Memory B cell (primary cell): ENCODE measurements at regions not wholly inside any gene's neighbourhood (a gene's known extent, or its start where the extent isn't known, plus 50 kb on each side); places are given as distances from the start of the nearest gene placed in this dataset.

Source experiments
- ATAC-seq: fragments of 150-1000 bp; cut with Tn5 transposase; 2 replicates; pipeline ENCODE4 v1.10.0; 2021; ENCODE audit warnings: low read depth, mild to moderate bottlenecking, moderate library complexity
- DNase-seq, 2 donors: peaks; one replicate each; pipeline ENCODE4 v3.0.0; 2022; ENCODE audit warnings: low spot score in 2 of 2
- H3K27ac Mint-ChIP-seq: one replicate; pipeline ENCODE4 v1.8.0; 2022; ENCODE audit warnings: mild to moderate bottlenecking, moderate library complexity, mixed read lengths
- H3K27me3 Mint-ChIP-seq: one replicate; pipeline ENCODE4 v1.8.0; 2022; ENCODE audit warnings: mixed read lengths
- H3K36me3 Mint-ChIP-seq: one replicate; pipeline ENCODE4 v1.8.0; 2022; ENCODE audit warnings: mild to moderate bottlenecking, mixed read lengths
- H3K4me1 Mint-ChIP-seq: one replicate; pipeline ENCODE4 v1.8.0; 2022; ENCODE audit warnings: mixed read lengths
- H3K4me3 Mint-ChIP-seq: one replicate; pipeline ENCODE4 v1.8.0; 2022; ENCODE audit warnings: mild to moderate bottlenecking, moderate library complexity, mixed read lengths
- H3K9me3 Mint-ChIP-seq: one replicate; pipeline ENCODE4 v1.8.0; 2022; ENCODE audit warnings: mixed read lengths

DNA sequence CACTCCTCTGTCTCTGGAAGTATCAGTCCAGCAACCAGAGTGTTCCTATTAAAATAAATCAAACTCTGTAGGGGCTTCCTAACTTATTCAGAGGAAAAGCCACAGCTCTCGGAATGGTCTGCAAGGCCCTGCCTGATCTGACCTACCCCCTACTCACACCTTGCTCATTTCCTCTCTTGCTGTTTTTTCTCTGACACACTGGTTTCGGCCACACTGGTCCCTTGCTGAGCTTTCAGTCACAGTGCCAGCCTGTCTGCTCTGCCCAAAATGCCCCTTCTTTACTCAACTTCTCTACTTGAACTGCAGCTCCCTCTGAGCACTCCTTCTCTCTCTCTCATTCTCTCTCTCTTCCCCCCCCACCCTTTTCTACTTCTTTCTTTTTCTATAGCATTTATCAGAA is 430.2 kb downstream of the UTRN start:
- no peak overlapping the region for H3K4me3 Mint-ChIP-seq
- no peak for DNase-seq
- H3K36me3 Mint-ChIP-seq, result peaks cover 19% of the 10 kb centered on the region
- H3K9me3 Mint-ChIP-seq, result no peaks in the 10 kb centered on the region
- ATAC-seq, result no peak
- H3K4me1 Mint-ChIP-seq, result peaks cover 15% of the 10 kb centered on the region
- no peaks in the 10 kb centered on the region for H3K27me3 Mint-ChIP-seq
- H3K27ac Mint-ChIP-seq, result no peak overlapping the region

GRCh38 chr6:144718431-144718830 is 433.3 kb downstream of the UTRN start:
- no peaks in the 10 kb centered on the region for H3K9me3 Mint-ChIP-seq
- peaks cover 19% of the 10 kb centered on the region for H3K4me1 Mint-ChIP-seq
- H3K36me3 Mint-ChIP-seq, result peaks cover 29% of the 10 kb centered on the region
- ATAC-seq, result no peak
- DNase-seq, result no peak
- H3K27me3 Mint-ChIP-seq, result no peaks in the 10 kb centered on the region
- H3K27ac Mint-ChIP-seq, result no peak overlapping the region
- no peak overlapping the region for H3K4me3 Mint-ChIP-seq

- H3K4me1 Mint-ChIP-seq, result peaks cover 18% of the 10 kb centered on the region
- DNase-seq, result no peak
- ATAC-seq, result no peak
- no peak overlapping the region for H3K4me3 Mint-ChIP-seq
- H3K27me3 Mint-ChIP-seq, result no peaks in the 10 kb centered on the region
- no peaks in the 10 kb centered on the region for H3K9me3 Mint-ChIP-seq
- peaks cover 21% of the 10 kb centered on the region for H3K36me3 Mint-ChIP-seq
- no peak overlapping the region for H3K27ac Mint-ChIP-seq
These were observed 436.1 kb downstream of the UTRN start for GRCh38 chr6:144721232-144721631.

DNA sequence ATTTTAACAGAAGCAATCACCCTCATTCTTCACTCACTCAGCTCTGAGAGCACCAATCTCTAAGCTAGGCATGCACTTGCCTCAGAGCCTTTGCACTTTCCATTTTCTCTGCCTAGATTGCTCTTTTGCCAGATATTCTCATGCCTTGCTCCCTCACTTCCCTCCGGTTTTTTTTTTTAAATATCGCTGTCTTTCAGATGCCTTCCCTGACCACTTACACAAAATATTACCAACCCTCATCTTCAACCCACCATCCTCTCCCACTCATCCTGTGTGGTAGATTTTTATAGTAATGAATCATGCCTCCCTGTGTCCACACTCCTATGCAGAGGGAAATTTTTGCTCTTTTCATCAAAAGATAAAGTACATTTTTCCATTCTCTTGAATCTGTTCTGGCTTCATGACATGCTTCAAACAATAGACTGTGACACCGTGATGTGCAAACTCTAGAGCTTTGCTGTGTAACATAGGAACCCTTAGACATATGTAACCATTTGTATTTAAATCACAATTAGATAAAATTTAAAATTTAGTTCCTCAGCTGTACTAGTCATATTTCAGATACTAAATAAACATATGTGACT is 437.1 kb downstream of the UTRN start:
- peaks cover 24% of the 10 kb centered on the region for H3K36me3 Mint-ChIP-seq
- DNase-seq, result no peak
- H3K27ac Mint-ChIP-seq, result no peak overlapping the region
- H3K4me3 Mint-ChIP-seq, result no peak overlapping the region
- H3K27me3 Mint-ChIP-seq, result no peaks in the 10 kb centered on the region
- H3K4me1 Mint-ChIP-seq, result peaks cover 23% of the 10 kb centered on the region
- no peaks in the 10 kb centered on the region for H3K9me3 Mint-ChIP-seq
- ATAC-seq, result no peak

GRCh38 chr6:144722925-144723324 is 437.8 kb downstream of the UTRN start:
- ATAC-seq (no peak), DNase-seq (no peak)
- Mint-ChIP-seq H3K4me1 (peaks cover 25% of the 10 kb centered on the region), H3K36me3 (peaks cover 24% of the 10 kb centered on the region), H3K27ac (no peak overlapping the region), H3K4me3 (no peak overlapping the region), H3K9me3 (no peaks in the 10 kb centered on the region), H3K27me3 (no peaks in the 10 kb centered on the region)

- DNase-seq, result no peak
- Mint-ChIP-seq H3K27me3 (no peaks in the 10 kb centered on the region), H3K36me3 (peaks cover 24% of the 10 kb centered on the region), H3K4me3 (no peak overlapping the region), H3K9me3 (no peaks in the 10 kb centered on the region), H3K4me1 (peaks cover 25% of the 10 kb centered on the region), H3K27ac (no peak overlapping the region)
- ATAC-seq, result no peak
These were observed 438.3 kb downstream of the UTRN start for GRCh38 chr6:144723431-144723830.

GRCh38 chr6:144724818-144725217 is 439.7 kb downstream of the UTRN start:
- Mint-ChIP-seq H3K27ac (no peak overlapping the region), H3K36me3 (peaks cover 23% of the 10 kb centered on the region), H3K27me3 (no peaks in the 10 kb centered on the region), H3K4me1 (peaks cover 31% of the 10 kb centered on the region), H3K9me3 (no peaks in the 10 kb centered on the region), H3K4me3 (no peak overlapping the region)
- no peak for ATAC-seq
- no peak for DNase-seq

GRCh38 chr6:144725736-144726522 is 440.8 kb downstream of the UTRN start:
- ATAC-seq (no peak), DNase-seq (no peak)
- H3K4me1 Mint-ChIP-seq, result peaks cover 29% of the 10 kb centered on the region
- no peak overlapping the region for H3K4me3 Mint-ChIP-seq
- no peaks in the 10 kb centered on the region for H3K9me3 Mint-ChIP-seq
- no peaks in the 10 kb centered on the region for H3K27me3 Mint-ChIP-seq
- no peak overlapping the region for H3K27ac Mint-ChIP-seq
- H3K36me3 Mint-ChIP-seq, result peaks cover 19% of the 10 kb centered on the region

DNA sequence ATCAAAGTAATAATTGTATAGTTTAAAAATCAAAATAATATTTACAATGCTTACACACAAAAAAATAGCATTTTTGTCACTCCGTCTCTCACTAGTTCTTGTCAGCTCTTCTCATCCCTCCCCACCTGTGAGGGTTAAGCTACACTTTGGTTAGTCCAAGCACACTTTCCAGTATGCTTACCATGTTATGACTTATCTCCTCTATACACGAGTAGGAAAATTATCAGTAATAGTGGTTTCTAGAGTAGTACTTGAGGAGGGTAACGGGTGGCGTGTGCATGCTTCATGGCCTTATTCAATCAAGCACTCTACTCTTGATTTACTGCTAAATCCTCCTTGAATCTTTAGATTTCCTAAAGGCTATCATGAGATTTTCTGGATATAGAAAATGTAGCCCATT is 443.7 kb downstream of the UTRN start:
- DNase-seq, result no peak
- Mint-ChIP-seq H3K36me3 (peaks cover 23% of the 10 kb centered on the region), H3K4me1 (peaks cover 21% of the 10 kb centered on the region), H3K9me3 (no peaks in the 10 kb centered on the region), H3K27ac (no peak overlapping the region), H3K27me3 (no peaks in the 10 kb centered on the region), H3K4me3 (no peak overlapping the region)
- ATAC-seq, result no peak

- H3K36me3 Mint-ChIP-seq, result peaks cover 25% of the 10 kb centered on the region
- H3K27ac Mint-ChIP-seq, result peak overlapping the region; percentile 63
- H3K27me3 Mint-ChIP-seq, result no peaks in the 10 kb centered on the region
- no peaks in the 10 kb centered on the region for H3K9me3 Mint-ChIP-seq
- H3K4me3 Mint-ChIP-seq, result peak overlapping the region; percentile 11
- no peak for DNase-seq
- peaks cover 21% of the 10 kb centered on the region for H3K4me1 Mint-ChIP-seq
- no peak for ATAC-seq
These were observed 444.4 kb downstream of the UTRN start for GRCh38 chr6:144729502-144729901.

GRCh38 chr6:144730088-144730645 is 445.0 kb downstream of the UTRN start:
- Mint-ChIP-seq H3K9me3 (no peaks in the 10 kb centered on the region), H3K4me3 (no peak overlapping the region), H3K27ac (no peak overlapping the region), H3K36me3 (peaks cover 30% of the 10 kb centered on the region), H3K27me3 (no peaks in the 10 kb centered on the region), H3K4me1 (peaks cover 22% of the 10 kb centered on the region)
- DNase-seq, result no peak
- ATAC-seq, result no peak

GRCh38 chr6:144731229-144731628 is 446.1 kb downstream of the UTRN start:
- peaks cover 19% of the 10 kb centered on the region for H3K4me1 Mint-ChIP-seq
- H3K36me3 Mint-ChIP-seq, result peaks cover 34% of the 10 kb centered on the region
- no peak overlapping the region for H3K27ac Mint-ChIP-seq
- H3K27me3 Mint-ChIP-seq, result no peaks in the 10 kb centered on the region
- DNase-seq (no peak), ATAC-seq (no peak)
- no peaks in the 10 kb centered on the region for H3K9me3 Mint-ChIP-seq
- no peak overlapping the region for H3K4me3 Mint-ChIP-seq

DNA sequence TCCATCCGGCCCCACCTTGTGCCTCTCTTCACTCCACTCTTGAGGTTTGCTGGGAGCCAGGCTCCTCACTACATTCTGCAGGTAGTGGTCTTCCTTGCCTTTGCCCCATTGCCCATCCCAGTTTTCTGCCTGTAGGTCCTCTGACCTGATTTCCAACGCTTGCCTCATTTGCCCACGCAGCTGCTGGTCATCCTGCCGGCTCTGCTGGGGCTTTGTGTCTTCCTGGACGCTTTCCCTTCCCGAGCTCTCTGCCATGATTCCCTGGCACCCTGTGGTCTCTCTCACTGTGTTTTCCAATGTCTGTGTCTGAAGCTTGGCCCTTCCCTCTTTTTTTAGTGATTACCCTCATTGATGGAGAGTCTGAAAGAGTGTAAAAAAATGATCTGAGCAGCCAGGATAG is 451.6 kb downstream of the UTRN start:
- DNase-seq, result no peak
- Mint-ChIP-seq H3K27ac (peak overlapping the region; percentile 18), H3K4me1 (peaks cover 5% of the 10 kb centered on the region), H3K9me3 (no peaks in the 10 kb centered on the region), H3K27me3 (no peaks in the 10 kb centered on the region), H3K36me3 (peaks cover 44% of the 10 kb centered on the region), H3K4me3 (no peak overlapping the region)
- ATAC-seq, result no peak

- DNase-seq (no peak), ATAC-seq (no peak)
- Mint-ChIP-seq H3K36me3 (peaks cover 38% of the 10 kb centered on the region), H3K4me3 (no peak overlapping the region), H3K9me3 (no peaks in the 10 kb centered on the region), H3K27ac (peak overlapping the region; percentile 29), H3K27me3 (no peaks in the 10 kb centered on the region), H3K4me1 (peaks cover 5% of the 10 kb centered on the region)
These were observed 452.9 kb downstream of the UTRN start for GRCh38 chr6:144737998-144738397.
